ENCODE measurements at regions not wholly inside any gene's neighbourhood (a gene's known extent, or its start where the extent isn't known, plus 50 kb on each side); places are given as distances from the start of the nearest gene placed in this dataset.

DNA sequence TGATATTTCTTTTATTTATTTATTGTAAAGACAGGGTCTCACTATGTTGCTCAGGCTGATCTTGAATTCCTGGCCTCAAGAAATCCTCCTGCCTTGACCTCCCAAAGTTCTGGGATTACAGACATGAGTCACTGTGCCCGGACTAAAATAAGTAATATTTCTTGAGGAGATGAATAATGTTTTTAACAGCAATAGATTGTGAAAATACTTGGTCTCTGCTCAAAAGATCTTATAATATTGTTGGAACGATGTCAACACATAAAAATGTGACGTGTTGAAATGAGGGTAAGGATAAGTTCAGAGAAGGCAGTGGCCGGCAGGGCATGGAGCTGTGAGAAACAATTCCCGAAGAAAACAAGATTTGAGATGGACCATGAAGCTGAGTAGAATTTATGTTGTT is 178.7 kb downstream of the GJA1 start (continued):
- TF ChIP-seq, protein P1, sequence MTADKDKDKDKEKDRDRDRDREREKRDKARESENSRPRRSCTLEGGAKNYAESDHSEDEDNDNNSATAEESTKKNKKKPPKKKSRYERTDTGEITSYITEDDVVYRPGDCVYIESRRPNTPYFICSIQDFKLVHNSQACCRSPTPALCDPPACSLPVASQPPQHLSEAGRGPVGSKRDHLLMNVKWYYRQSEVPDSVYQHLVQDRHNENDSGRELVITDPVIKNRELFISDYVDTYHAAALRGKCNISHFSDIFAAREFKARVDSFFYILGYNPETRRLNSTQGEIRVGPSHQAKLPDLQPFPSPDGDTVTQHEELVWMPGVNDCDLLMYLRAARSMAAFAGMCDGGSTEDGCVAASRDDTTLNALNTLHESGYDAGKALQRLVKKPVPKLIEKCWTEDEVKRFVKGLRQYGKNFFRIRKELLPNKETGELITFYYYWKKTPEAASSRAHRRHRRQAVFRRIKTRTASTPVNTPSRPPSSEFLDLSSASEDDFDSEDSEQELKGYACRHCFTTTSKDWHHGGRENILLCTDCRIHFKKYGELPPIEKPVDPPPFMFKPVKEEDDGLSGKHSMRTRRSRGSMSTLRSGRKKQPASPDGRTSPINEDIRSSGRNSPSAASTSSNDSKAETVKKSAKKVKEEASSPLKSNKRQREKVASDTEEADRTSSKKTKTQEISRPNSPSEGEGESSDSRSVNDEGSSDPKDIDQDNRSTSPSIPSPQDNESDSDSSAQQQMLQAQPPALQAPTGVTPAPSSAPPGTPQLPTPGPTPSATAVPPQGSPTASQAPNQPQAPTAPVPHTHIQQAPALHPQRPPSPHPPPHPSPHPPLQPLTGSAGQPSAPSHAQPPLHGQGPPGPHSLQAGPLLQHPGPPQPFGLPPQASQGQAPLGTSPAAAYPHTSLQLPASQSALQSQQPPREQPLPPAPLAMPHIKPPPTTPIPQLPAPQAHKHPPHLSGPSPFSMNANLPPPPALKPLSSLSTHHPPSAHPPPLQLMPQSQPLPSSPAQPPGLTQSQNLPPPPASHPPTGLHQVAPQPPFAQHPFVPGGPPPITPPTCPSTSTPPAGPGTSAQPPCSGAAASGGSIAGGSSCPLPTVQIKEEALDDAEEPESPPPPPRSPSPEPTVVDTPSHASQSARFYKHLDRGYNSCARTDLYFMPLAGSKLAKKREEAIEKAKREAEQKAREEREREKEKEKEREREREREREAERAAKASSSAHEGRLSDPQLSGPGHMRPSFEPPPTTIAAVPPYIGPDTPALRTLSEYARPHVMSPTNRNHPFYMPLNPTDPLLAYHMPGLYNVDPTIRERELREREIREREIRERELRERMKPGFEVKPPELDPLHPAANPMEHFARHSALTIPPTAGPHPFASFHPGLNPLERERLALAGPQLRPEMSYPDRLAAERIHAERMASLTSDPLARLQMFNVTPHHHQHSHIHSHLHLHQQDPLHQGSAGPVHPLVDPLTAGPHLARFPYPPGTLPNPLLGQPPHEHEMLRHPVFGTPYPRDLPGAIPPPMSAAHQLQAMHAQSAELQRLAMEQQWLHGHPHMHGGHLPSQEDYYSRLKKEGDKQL (CRISPR knock-in tag; IDR thresholded peaks at IDR 0.05; ENCODE audit: borderline replicate concordance): no peak
- no peak for TF ChIP-seq U2AF2 (optimal IDR thresholded peaks at IDR 0.05; ENCODE audit: low read depth, low read length)
- TF ChIP-seq, protein P2, sequence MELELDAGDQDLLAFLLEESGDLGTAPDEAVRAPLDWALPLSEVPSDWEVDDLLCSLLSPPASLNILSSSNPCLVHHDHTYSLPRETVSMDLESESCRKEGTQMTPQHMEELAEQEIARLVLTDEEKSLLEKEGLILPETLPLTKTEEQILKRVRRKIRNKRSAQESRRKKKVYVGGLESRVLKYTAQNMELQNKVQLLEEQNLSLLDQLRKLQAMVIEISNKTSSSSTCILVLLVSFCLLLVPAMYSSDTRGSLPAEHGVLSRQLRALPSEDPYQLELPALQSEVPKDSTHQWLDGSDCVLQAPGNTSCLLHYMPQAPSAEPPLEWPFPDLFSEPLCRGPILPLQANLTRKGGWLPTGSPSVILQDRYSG (tag; conservative IDR thresholded peaks at IDR 0.05; ENCODE audit: low read depth): no peak

DNA sequence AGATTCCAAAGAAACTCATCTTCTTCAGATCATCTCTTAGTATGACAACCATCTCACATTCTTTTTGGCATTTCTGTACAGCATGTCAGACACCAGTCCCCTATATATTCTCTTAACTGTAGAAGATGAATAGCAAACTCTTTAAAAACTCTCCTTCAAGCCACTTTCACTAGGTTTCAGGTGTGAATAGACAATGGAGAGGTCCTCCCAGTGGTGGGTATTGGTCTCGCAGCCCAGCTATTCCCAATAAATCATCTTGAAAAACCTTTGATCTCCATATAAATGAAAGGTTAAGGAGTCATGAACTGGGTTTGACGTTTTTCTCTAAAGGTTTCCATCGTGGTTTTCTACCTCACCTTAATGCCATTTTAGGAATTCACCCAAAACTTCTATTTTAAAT is 180.0 kb downstream of the GJA1 start:
- TF ChIP-seq, protein P3, sequence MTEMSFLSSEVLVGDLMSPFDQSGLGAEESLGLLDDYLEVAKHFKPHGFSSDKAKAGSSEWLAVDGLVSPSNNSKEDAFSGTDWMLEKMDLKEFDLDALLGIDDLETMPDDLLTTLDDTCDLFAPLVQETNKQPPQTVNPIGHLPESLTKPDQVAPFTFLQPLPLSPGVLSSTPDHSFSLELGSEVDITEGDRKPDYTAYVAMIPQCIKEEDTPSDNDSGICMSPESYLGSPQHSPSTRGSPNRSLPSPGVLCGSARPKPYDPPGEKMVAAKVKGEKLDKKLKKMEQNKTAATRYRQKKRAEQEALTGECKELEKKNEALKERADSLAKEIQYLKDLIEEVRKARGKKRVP (CRISPR knock-in tag; IDR thresholded peaks at IDR 0.05): no peak
- TF ChIP-seq CREB1 (IDR thresholded peaks at IDR 0.05) (no peak), CREB1 (CRISPR knock-in tag; IDR thresholded peaks at IDR 0.05) (no peak), BCL6 (CRISPR knock-in tag; IDR thresholded peaks at IDR 0.05) (no peak), PHB (CRISPR knock-in tag; IDR thresholded peaks at IDR 0.05) (no peak), FOXM1 (IDR thresholded peaks at IDR 0.05; ENCODE audit: low read depth) (no peak), FOXM1 (CRISPR knock-in tag; IDR thresholded peaks at IDR 0.05; ENCODE audit: low read depth) (no peak)
- peak in 1 of 4 experiments; percentile 11 for DNase-seq (ENCODE audit: extremely low read depth in 1 of 4, low spot score in 3 of 4)
- no peak for FAIRE-seq

More for the DNA sequence above, 180.0 kb downstream of the GJA1 start:
- BruUV-seq (replicated peaks): no TSS peak
- no peaks in the 10 kb centered on the region for H3K79me2 ChIP-seq (ENCODE audit: control insufficient read depth, insufficient read depth, low read length)
- H3K4me2 ChIP-seq (ENCODE audit: insufficient read depth, low read length): no peak overlapping the region
- H3K27me3 ChIP-seq (ENCODE audit: control insufficient read depth in 2 of 2, insufficient read depth in 2 of 2, low read length in 2 of 2): no peaks in the 10 kb centered on the region
- H3K9me3 ChIP-seq (replicated peaks; ENCODE audit: control insufficient read depth, insufficient read depth, low read depth, low read length): no peaks in the 10 kb centered on the region; the same call in 1 of the 2 replicates
- ChIA-PET CTCF (ENCODE audit: low intra/inter-chr PET ratio) (no interaction called here), POLR2A (no interaction called here)
- no peaks in the 10 kb centered on the region for H3K36me3 ChIP-seq (ENCODE audit: control insufficient read depth, insufficient read depth, low read length)
- no peak overlapping the region for H3K27ac ChIP-seq (ENCODE audit: extremely low read depth, low read depth, low read length)
- no peaks in the 10 kb centered on the region for H3K9me1 ChIP-seq (ENCODE audit: control insufficient read depth, insufficient read depth, low read length)
- no peak for ATAC-seq
- H3K4me1 ChIP-seq (replicated peaks in 1 of 2; ENCODE audit: control insufficient read depth in 2 of 2, insufficient read depth in 2 of 2, low read length in 2 of 2): no peaks in the 10 kb centered on the region
- 0% methylated on average over 3 of the region's 3 CpGs for WGBS (ENCODE audit: insufficient coverage, low coverage, missing lambda C conversion rate)
- no peak overlapping the region for H3K4me3 ChIP-seq
- no peaks in the 10 kb centered on the region for H4K20me1 ChIP-seq (replicated peaks; ENCODE audit: control insufficient read depth, insufficient read depth, low read length)
- in situ Hi-C loops (cut with MboI) (no loop called here), intact Hi-C loops (cut with micrococcal nuclease) (no loop called here)
- no peak overlapping the region for H3K9ac ChIP-seq (ENCODE audit: insufficient read depth in 1 of 2, low read depth in 2 of 2, low read length in 2 of 2)
- H2AFZ ChIP-seq (ENCODE audit: low read depth, low read length): no peak overlapping the region

Measured in K562 (cell line).